ENCODE measurements at regions not wholly inside any gene's neighbourhood (a gene's known extent, or its start where the extent isn't known, plus 50 kb on each side); places are given as distances from the start of the nearest gene placed in this dataset.

- DNase-seq = no peak
Observed at GRCh38 chr4:31124008-31124585, 403.9 kb downstream of the PCDH7 start.

GRCh38 chr4:31125061-31125460 is 404.9 kb downstream of the PCDH7 start:
- DNase-seq = no peak

- DNase-seq = no peak
Observed at GRCh38 chr4:31125496-31125895, 405.3 kb downstream of the PCDH7 start.

GRCh38 chr4:31126881-31127398 is 406.8 kb downstream of the PCDH7 start:
- DNase-seq = no peak

- no peak for DNase-seq
Observed at GRCh38 chr4:31130930-31131329, 410.8 kb downstream of the PCDH7 start.

GRCh38 chr4:31134720-31135119 is 414.6 kb downstream of the PCDH7 start:
- no peak for DNase-seq

GRCh38 chr4:31139767-31140166 is 419.6 kb downstream of the PCDH7 start:
- no peak for DNase-seq

- DNase-seq = no peak
Observed at GRCh38 chr4:31141095-31141831, 421.1 kb downstream of the PCDH7 start.

GRCh38 chr4:31141832-31142142 is 421.6 kb downstream of the PCDH7 start:
- DNase-seq = no peak

GRCh38 chr4:31146366-31146765 is 426.2 kb downstream of the PCDH7 start:
- DNase-seq = no peak

GRCh38 chr4:31148990-31149389 is 428.8 kb downstream of the PCDH7 start:
- no peak for DNase-seq

- no peak for DNase-seq
Observed at GRCh38 chr4:31156221-31156620, 436.1 kb downstream of the PCDH7 start.

- no peak for DNase-seq
Observed at GRCh38 chr4:31160146-31160545, 440.0 kb downstream of the PCDH7 start.

GRCh38 chr4:31169846-31170245 is 449.7 kb downstream of the PCDH7 start:
- no peak for DNase-seq

- no peak for DNase-seq
Observed at GRCh38 chr4:31171362-31171761, 451.2 kb downstream of the PCDH7 start.

- DNase-seq = no peak
Observed at GRCh38 chr4:31175242-31175910, 455.2 kb downstream of the PCDH7 start.

- DNase-seq = no peak
Observed at GRCh38 chr4:31183256-31183655, 463.1 kb downstream of the PCDH7 start.

GRCh38 chr4:31185014-31185585 is 464.9 kb downstream of the PCDH7 start:
- DNase-seq = no peak

GRCh38 chr4:31187979-31188378 is 467.8 kb downstream of the PCDH7 start:
- no peak for DNase-seq

- no peak for DNase-seq
Observed at GRCh38 chr4:31189938-31190337, 469.8 kb downstream of the PCDH7 start.

- no peak for DNase-seq
Observed at GRCh38 chr4:31190671-31191070, 470.5 kb downstream of the PCDH7 start.

- DNase-seq = no peak
Observed at GRCh38 chr4:31192341-31192740, 472.2 kb downstream of the PCDH7 start.

- no peak for DNase-seq
Observed at GRCh38 chr4:31193521-31193920, 473.4 kb downstream of the PCDH7 start.

- no peak for DNase-seq
Observed at GRCh38 chr4:31194823-31195222, 474.7 kb downstream of the PCDH7 start.

Data from CD4-positive, alpha-beta T cell treated with Interleukin-21 for 1 hour (primary cell).